ENCODE measurements at regions not wholly inside any gene's neighbourhood (a gene's known extent, or its start where the extent isn't known, plus 50 kb on each side); places are given as distances from the start of the nearest gene placed in this dataset.
"Not testable (repeated sequence)": the region's sequence is repeated elsewhere in the genome, so short reads cannot be mapped to it uniquely, and the experiment has no call there.

DNA sequence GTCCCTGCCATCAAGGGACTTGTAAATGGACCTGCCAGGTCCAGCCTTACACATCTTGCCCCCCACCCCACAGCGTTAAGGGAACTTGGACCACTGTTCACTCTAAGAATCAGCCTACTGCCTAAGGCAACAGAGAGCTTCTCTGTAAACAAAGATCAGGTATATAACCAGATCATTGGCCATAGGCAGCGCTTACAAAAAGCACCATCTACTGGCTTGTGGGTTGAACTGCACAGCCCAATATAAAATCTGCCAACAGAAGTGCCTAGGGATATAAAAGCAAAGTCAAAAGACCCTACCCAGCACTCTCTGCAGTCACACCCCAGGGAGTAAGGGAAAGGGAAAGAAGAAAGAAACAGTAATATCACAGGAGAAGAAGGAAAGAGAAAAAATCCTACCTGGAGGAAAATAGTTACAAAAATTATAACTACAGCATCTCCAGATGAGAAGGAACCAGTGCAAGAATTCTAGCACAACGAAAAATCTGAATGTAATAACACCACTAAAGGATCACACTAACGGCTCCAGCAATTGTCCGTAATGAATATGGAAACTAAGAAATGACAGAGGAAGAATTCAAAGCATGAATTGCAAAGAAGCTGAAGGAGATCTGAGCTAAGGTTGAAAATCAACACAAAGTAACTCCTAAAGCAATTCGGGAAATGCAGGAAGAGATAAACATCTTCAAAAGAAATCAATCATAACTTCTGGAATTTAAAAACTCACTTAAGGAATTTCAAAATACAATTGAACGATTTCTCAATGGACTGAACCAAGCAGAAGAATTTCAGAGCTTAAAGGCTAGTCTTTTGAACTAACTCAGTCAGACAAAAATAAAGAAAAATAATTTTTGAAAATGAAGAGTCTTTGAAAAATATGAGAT, 95.2 kb upstream of the PCED1B start:
- DNase-seq (ENCODE audit: low spot score): peak; percentile 37

DNA sequence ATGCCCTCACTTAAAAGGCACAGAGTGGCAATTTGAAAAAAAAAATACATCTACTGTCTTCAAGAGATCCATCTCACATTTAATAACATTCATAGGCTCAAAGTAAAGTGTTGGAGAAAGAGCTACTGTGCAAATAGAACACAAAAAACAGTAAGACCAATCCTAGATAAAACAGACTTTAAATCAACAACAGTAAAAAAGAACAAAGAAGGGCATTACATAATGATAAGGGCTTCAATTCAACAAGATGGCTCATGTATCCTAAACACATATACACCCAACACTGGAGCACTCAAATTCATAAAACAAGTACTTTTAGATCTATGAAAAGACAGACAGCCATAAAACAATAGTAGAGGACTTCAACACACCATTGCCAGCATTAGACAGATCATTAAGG, 93.6 kb upstream of the PCED1B start:
- no peak for DNase-seq (ENCODE audit: low spot score)

DNA sequence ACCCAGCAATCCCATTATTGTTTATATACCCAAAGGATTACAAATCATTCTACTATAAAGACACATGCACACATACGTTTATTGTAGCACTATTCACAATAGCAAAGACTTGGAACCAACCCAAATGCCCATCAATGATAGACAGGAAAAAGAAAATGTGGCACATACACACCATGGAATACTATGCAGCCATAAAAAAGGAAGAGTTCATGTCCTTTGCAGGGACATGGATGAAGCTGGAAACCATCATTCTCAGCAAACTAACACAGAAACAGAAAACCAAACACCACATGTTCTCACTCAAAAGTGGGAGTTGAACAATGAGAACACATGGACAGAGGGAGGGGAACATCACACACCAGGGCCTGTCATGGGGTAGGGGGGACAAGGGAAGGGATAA, 91.3 kb upstream of the PCED1B start:
- DNase-seq (ENCODE audit: low spot score): not testable (repeated sequence)

DNA sequence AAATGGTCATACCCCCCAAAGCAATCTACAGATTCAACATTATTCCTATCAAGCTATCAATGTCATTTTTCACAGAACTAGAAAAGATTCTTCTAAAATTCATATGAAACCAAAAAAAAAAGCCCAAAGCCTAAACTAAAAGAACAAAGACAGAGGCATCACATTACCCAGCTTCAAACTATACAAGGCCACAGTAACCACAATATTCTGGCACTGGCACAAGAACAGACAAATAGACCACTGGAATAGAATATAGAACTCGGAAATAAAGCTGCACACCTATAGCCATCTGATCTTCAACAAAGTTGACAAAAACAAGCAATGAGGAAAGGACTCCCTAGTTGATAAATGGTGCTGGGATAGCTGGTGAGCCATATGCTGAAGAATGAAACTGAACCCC, 89.2 kb upstream of the PCED1B start:
- DNase-seq (ENCODE audit: low spot score): no peak

DNA sequence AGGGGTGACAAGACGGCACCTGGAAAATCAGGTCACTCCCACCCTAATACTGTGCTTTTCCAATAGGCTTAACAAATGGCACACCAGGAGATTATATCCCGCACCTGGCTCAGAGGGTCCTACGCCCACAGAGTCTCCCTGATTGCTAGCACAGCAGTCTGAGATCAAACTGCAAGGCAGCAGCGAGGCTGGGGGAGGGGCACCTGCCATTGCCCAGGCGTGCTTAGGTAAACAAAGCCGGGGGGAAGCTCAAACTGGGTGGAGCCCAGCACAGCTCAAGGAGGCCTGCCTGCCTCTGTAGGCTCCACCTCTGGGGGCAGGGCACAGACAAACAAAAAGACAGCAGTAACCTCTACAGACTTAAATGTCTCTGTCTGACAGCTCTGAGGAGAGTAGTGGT, 87.4 kb upstream of the PCED1B start:
- not testable (repeated sequence) for DNase-seq (ENCODE audit: low spot score)

DNA sequence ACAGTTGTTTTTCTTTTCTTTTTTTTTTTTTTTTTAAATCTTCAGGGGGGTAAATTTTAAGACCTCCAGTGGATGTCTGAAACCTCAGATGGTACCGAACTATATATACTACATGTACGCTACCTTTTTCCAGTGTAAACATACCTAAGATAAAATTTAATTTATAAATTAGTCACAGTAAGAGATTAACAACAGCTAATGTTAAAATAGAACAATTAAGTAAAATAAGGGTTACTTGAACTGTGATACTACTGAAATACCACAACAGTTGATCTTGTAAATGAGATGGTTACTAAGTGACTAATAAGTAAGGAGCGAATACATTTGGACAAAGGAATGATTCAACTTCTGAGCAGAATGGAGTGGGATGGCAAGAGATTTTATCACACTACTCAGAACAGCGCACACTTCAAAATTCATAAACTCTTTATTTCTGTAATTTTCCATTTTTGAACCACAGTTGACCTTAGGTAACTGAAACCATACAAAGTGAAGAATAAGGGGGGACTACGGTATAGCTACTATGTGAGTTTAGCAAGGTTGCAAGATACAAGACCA, 80.5 kb upstream of the PCED1B start:
- no peak for DNase-seq (ENCODE audit: low spot score)

DNA sequence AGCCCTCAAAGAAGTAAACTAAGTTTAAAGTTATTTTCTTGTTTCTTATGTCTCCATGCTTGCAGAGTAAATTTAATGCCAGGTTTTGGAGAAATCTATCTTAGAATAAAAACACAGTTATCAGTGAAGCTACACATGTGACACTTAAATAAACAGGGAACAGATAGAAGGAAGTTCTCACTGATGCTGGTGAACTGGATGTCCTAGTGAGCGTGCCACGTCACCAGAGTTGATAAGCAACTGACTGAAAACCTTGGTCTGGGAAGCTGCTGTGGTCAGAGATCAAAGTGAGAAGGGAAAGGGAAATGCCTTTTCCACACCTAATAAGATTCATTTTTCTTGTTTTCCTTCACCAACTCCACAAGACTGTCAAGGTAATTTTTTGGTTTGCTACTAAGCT, 74.8 kb upstream of the PCED1B start:
- DNase-seq (ENCODE audit: low spot score): no peak

DNA sequence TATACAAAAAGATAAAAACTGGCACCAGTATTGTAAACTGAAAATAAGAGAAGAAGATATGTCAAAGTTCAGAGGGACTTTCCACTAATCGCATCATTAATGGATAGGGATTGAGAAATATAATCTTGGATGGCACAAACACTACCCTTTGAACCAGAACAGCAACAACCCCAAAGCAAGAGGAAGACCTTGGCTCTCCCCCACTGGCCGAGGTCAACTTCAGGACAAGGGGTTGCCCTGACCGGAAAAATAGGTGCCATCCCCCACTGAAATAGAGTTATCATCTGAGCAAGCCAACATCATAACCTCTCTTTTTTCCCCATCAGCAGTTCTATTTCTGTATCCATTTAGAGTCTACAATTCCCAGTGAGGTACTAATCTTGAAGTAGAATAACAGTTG, 72.4 kb upstream of the PCED1B start:
- DNase-seq (ENCODE audit: low spot score): no peak

DNA sequence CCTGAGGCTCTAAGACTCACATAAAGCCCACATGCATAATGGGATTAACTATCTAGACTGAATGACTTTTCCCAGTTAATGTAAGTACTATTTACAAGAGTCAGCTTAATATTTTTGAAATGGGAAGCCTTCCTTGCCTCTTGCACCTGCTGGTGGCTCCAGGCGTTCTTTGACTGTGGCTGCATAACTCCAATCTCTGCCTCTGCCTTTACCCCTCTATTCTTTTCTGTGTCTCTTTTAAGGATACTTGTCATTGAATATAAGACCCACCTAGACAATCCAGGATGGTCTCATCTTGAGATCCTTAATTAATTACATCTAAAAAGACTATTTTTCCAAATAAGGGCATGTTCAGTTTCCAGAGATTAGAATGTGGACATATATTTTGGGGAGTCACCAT, 66.9 kb upstream of the PCED1B start:
- DNase-seq (ENCODE audit: low spot score): no peak

DNA sequence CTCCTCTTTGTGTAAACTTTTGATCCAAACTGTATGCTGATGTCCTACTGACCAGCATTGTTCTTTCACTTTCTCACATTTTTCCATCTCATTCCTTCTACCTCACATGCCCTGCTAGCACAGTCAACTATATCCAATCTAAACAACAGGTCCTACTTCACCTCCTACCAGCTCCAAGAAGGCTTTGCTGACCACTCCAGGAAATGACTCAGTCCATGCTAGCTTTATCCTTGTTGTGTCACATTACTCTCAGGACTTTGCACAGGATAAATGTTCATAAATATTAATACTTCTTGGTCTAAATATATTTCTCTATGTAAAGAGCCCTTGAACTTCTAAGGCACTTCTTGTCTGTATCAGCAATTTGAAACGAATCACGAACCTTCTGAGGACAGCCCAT, 64.9 kb upstream of the PCED1B start:
- no peak for DNase-seq (ENCODE audit: low spot score)

DNA sequence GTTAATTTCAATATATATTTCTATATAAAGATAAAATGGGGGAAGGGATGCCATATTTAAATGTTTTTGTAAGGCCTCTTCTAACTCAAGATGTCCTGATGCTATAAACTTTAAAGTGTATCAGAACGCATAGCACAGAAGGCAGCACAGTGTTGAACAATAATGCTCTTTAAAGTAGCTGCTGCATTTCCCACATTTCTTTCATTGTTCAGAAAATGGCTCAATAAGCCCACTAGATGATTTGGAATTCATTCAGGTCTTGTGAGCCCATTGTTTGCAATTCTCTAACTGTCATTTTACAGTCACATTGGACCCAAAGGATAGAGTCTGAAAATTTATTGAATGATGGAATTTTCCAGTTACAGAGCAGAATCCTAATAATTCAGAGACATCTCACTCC, 64.0 kb upstream of the PCED1B start:
- no peak for DNase-seq (ENCODE audit: low spot score)

DNA sequence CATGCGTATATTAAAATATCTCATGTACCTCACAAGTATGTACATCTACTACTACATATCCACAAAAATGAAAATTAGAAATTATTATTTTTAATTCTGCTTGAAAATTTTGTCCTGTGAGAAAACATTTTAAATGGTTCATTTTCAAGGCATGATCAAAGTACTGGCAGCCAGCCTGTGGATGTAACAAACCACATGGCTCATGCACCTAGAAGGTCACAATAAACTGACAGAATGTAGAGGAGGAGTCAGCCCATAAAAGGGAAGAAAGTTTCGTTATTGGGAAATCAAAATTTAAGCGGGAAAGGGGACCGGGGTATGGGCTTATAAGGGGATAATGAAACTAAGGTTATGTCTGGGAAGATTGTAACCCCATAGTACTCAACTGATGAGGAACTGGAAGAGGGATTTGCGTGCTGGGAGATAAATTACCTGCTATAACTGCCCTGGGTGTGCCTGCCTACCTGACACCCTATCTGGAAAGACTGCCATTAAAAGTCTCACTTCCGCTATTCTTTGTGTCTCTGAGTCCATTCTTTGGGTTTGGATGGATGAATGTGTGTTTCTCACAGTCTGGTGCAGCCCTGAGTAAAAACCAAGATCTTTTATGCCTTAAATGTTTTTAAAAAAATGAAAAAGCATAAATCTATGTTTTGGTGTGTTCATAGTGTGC, 62.2 kb upstream of the PCED1B start:
- no peak for DNase-seq (ENCODE audit: low spot score)

DNA sequence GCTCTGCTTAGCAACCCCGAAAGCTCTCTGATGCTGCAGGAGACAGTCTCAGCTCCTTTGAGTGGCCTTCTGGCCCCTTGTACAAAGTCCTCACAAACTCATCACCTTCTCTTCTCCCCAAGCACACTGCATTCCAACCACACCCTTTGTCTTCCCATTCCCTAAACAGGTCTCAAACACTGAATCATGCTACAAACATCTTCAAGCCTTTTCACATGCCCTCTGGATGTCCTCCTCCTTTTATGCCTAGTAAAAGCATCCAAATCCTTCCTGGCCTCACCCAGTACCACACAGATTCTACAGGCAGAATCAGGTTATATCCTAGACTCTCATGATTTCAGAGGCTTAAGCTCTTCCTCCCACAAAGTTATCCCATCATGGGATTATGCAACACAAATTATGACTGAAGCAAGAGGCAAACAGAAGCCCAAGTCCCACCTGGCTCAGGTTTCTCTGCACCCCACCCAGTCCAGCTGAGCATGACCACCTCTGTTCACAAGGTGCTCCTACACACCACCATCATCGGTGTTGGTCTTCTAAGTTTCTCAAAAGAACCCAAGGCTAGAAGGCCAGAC, 61.4 kb upstream of the PCED1B start:
- DNase-seq (ENCODE audit: low spot score): no peak

DNA sequence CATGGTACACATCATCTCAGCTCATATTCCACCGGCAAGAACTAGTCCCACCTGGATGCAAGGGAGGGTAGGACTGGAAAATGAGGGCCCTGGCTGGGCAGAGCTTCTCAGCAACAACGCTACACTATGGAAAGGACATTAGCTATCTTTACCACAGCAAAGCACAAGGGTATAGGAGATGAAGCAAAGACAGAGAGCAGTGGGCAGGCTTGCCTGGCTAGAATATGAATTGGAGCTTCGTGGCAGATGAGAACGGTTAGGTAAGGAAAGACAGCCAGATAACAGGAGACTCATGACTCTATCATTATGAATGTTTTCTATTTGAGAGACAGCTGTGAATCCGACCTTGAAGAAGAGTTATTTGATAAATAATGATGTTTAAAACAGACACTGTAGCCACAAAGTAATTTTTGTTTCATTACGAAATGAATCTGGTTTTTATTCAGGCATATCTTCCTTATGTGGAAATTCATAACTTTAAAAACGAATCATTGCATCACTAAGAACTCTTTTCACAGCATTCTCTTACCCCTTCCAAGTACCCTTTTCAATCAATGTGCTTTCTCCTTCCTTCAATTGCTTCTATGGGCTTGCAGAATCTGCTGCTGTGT, 59.1 kb upstream of the PCED1B start:
- DNase-seq (ENCODE audit: low spot score): no peak

DNA sequence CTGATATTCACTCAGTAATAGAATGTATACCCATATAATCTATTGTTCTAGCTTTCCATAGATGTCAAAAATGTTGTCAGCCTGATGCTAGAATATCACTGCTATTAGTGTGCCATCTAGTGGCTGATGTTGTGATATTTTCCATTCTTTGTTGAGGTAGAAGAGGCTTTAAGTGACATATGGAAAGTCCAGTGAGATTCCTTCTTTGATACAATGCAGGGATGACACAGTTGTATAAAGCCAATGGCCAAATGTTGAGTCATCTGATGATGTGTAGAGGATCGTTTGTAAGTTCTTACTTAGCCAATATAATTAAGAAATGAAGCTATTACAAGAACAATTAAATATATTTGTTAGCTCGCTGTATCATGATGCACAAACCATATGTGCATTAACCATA, 58.1 kb upstream of the PCED1B start:
- DNase-seq (ENCODE audit: low spot score): peak; percentile 30

DNA sequence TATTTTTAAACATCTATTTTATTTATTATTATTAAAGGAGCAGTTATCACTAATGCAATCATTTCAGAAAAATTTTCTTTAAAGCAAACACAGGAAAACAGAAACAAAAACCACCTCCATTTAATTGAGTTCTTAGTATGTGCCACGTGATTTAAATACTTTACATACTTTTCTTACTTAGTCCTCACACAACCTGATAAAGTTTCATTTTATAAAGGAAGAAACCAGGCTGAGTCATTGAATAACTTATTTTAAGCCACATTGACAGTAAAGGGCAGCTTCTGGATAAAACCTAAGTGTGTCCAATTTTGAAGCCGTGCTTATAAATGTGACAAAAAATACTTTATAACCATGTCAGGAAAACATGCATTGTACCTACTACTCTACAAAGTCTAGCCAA, 57.1 kb upstream of the PCED1B start:
- DNase-seq (ENCODE audit: low spot score): no peak

DNA sequence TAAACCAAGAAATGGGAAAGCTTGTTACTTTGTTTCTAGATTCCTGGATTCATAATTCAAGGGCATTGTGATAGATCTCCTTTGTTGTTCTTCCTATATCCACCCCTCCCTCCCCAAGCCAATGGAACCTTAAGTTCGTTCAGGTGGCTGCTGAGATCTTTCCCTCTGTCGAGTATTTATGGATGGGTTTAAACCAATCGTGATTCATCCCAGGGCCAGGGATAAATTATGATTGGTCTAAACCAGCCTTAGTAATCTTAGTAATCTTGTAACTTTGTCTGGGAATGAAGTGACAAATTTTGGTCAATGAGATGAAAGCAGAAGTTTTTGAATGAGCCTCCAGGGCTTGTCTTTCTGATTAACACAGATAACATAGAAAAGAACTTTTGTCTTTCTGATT, 56.1 kb upstream of the PCED1B start:
- DNase-seq (ENCODE audit: low spot score): no peak

DNA sequence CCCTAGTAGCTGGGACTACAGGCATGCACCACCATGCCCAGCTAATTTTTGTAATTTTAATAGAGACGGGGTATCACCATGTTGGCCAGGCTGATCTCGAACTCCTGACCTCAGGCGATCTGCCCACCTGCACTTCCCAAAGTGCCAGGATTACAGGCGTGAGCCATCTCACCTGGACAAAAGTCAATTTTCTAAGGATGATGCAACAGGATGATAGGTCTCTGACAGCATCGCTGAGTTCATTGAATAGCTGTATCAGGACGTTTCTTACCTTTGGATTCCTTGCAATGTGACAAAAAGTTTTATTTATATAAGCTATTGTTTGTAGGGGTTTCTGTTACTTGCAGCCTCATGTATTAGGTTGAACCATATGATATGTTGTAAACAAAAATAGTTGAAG, 55.5 kb upstream of the PCED1B start:
- no peak for DNase-seq (ENCODE audit: low spot score)

DNA sequence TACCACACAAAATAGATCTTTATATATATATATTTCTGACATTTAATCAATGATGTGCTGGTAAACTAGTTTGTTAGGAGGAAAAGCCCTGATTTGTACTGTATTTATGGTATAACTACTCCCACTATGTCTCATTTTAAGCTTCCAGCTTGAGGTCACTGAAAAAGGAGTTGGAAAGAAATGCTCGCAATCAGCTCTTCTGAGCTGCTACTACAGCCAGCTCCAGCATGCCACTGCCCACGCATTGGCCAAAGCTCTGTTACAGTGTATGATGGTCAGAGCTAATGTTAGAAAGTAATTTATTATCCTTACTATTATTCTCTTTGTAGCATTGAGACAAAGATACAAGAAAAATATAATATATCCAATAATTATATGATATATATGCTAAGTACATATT, 55.0 kb upstream of the PCED1B start:
- no peak for DNase-seq (ENCODE audit: low spot score)

DNA sequence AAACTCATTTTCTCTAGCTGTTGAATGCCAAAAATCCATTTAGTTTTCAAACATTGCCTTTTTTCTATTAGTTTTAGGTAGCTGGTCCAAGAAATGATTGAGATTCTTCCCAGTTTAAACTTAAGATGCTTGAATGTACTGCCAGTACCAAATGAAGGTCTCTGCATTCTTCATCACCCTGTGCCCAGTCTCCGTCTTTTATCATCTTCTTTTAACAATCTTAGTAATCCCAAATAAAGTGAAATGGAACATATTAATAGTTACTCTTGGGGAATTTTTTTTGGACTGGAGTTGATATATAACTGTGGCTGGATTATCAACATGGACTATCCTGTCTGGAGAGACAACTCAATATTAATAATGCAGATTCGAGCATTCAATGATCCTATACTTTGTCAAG, 54.1 kb upstream of the PCED1B start:
- DNase-seq (ENCODE audit: low spot score): no peak

DNA sequence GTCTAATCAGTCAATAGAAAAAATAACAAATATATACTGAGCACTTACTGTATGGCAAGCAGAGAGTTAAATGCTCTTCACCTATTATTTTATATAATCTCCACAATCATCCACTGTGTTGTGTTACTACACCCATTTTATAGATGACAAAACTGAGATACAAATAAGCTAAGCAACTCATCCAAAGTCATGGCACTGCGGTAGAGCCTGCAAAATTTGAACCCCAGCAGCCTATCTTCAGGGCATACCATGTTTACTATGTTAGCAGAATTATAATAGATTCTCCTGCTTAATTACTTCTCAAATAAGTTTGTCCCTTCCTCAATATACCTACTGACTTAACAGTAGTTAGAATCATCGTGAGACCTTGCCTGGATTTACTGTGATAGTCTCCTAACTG, 53.6 kb upstream of the PCED1B start:
- no peak for DNase-seq (ENCODE audit: low spot score)

DNA sequence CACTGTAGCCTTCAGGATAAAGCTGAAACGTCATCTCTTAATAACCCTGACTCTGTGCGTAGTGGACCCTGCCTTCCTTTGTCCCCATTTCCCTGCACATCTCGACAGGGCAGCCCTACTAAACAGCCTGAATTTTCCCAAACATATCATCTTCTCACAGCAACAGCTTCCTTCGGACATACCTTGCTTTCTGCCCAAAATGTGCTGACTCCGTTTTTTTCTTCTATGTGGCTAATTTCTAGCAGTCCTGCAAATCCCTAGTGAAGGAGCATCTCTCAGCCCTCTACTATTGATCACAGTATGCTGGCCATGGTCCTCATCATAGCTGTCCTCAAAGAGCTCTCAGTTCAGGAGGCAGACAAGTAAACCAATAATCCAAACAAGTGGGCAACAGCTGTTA, 53.1 kb upstream of the PCED1B start:
- no peak for DNase-seq (ENCODE audit: low spot score)
